Hepatocyte (in vitro differentiated cells): ENCODE measurements at regions not wholly inside any gene's neighbourhood (a gene's known extent, or its start where the extent isn't known, plus 50 kb on each side); places are given as distances from the start of the nearest gene placed in this dataset.

Experiments
- EZH2 ChIP-seq: fragments of 200-600 bp; sonication (generic); IDR thresholded peaks from 2 replicates; pipeline ENCODE4 v1.6.1; 2016; ENCODE audit warnings: antibody characterized with exemption, mild to moderate bottlenecking, borderline replicate concordance
- EZH2phosphoT487 ChIP-seq: fragments of 200-600 bp; sonication (generic); IDR thresholded peaks from one replicate; pipeline ENCODE4 v1.6.1; 2018; ENCODE audit warnings: antibody characterized with exemption, mild to moderate bottlenecking, low read depth, moderate library complexity; ENCODE audit not compliant: unreplicated experiment, severe bottlenecking
- TF ChIP-seq, protein P1 (sequence below): fragments of 200-600 bp; sonication (generic); IDR thresholded peaks from 2 replicates; pipeline ENCODE4 v1.5.1; 2016; ENCODE audit warnings: antibody characterized with exemption, mild to moderate bottlenecking; ENCODE audit not compliant: poor library complexity

DNA sequence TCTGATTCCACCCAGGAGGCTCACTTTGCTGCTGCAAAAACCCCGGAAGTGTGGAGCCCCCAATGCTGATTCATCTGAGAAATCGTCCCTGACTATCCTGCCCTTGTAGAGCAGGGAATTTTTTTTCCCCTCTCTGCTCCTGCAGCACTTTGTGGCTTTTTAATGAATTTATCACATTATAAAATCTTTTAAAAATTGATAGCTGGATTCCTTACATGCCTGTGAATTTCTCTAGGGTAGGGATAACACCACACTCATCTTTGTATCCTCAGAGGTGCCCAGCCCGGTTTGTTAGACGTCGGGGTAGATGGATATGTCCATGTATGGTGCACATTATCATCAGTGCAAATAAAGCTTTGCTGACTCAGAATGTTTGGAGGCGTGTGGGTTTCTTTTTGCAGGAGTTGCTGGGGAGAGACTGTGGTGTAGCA, 185.7 kb downstream of the STK31 start:
- TF ChIP-seq, protein P1, sequence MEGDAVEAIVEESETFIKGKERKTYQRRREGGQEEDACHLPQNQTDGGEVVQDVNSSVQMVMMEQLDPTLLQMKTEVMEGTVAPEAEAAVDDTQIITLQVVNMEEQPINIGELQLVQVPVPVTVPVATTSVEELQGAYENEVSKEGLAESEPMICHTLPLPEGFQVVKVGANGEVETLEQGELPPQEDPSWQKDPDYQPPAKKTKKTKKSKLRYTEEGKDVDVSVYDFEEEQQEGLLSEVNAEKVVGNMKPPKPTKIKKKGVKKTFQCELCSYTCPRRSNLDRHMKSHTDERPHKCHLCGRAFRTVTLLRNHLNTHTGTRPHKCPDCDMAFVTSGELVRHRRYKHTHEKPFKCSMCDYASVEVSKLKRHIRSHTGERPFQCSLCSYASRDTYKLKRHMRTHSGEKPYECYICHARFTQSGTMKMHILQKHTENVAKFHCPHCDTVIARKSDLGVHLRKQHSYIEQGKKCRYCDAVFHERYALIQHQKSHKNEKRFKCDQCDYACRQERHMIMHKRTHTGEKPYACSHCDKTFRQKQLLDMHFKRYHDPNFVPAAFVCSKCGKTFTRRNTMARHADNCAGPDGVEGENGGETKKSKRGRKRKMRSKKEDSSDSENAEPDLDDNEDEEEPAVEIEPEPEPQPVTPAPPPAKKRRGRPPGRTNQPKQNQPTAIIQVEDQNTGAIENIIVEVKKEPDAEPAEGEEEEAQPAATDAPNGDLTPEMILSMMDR = no peak
- TF ChIP-seq EZH2phosphoT487 (no peak), EZH2 (no peak)
